ENCODE measurements at regions not wholly inside any gene's neighbourhood (a gene's known extent, or its start where the extent isn't known, plus 50 kb on each side); places are given as distances from the start of the nearest gene placed in this dataset.

- H3K27ac Mint-ChIP-seq (ENCODE audit: unreplicated experiment): no peak overlapping the region
- H3K9me3 Mint-ChIP-seq (ENCODE audit: low read depth, unreplicated experiment): peaks cover 4% of the 10 kb centered on the region
- H3K36me3 Mint-ChIP-seq (ENCODE audit: insufficient read depth, unreplicated experiment): no peaks in the 10 kb centered on the region
- no peaks in the 10 kb centered on the region for H3K4me1 Mint-ChIP-seq (ENCODE audit: low read depth, unreplicated experiment)
- BruUV-seq (replicated peaks): no TSS peak
- H3K27me3 Mint-ChIP-seq (ENCODE audit: unreplicated experiment): no peaks in the 10 kb centered on the region
- no peak overlapping the region for H3K4me3 Mint-ChIP-seq (ENCODE audit: low read depth, unreplicated experiment)
- no peak for TF ChIP-seq CTCF (IDR thresholded peaks at IDR 0.05; ENCODE audit: unreplicated experiment)
- intact Hi-C loops (cut with micrococcal nuclease; ENCODE audit: unreplicated experiment): no loop called here
- CTCF ChIA-PET: no interaction called here
- no peak for DNase-seq
Observed at GRCh38 chr11:38100836-38101462, 1502.9 kb upstream of the RAG2 start.

DNA sequence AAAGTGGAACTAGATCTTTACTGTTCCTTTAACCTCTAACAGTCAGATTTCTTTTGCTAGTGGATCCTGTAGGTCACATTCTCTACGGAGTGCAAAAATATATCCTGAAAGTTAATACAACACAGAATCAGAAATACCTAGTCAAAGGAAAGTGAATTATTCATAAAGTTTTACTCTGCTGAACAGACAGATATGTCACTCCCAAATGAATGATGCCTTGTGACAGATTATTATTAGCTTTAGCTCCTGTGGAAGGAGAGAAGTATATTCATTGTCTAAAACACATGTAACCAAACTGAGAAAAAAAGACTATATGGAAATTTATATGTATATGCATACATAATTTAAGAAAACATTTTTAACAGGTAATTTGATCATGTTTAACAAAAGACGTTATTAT lies 1497.2 kb upstream of the RAG2 start:
- Mint-ChIP-seq H3K4me1 (ENCODE audit: low read depth, unreplicated experiment) (peaks cover 1% of the 10 kb centered on the region), H3K27me3 (ENCODE audit: unreplicated experiment) (no peaks in the 10 kb centered on the region), H3K9me3 (ENCODE audit: low read depth, unreplicated experiment) (peaks cover 5% of the 10 kb centered on the region), H3K4me3 (ENCODE audit: low read depth, unreplicated experiment) (no peak overlapping the region), H3K27ac (ENCODE audit: unreplicated experiment) (no peak overlapping the region), H3K36me3 (ENCODE audit: insufficient read depth, unreplicated experiment) (no peaks in the 10 kb centered on the region)
- CTCF ChIA-PET: no interaction called here
- DNase-seq: no peak
- BruUV-seq (replicated peaks): no TSS peak
- intact Hi-C loops (cut with micrococcal nuclease; ENCODE audit: unreplicated experiment): no loop called here
- no peak for TF ChIP-seq CTCF (IDR thresholded peaks at IDR 0.05; ENCODE audit: unreplicated experiment)

DNA sequence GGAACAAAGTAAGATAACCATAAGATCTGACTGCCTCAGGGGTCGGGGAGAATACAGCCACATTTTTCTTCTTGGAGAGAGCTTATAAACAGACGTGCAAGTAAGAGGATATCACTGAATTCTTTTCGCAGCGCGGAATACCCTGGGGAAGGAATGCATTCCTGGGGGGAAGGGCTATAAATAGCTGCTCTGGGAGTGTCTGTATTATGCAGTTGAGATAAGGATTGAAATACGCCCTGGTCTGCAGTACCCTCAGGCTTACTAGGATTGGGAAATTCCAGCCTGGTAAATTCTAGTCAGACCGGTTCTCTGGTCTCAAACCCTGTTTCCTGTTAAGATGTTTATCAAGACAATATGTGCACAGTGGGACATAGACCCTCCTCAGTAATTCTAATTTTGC lies 1491.7 kb upstream of the RAG2 start:
- intact Hi-C loops (cut with micrococcal nuclease; ENCODE audit: unreplicated experiment): no loop called here

GRCh38 chr11:38060920-38061319 lies 1462.9 kb upstream of the RAG2 start:
- no peak for DNase-seq
- H3K9me3 Mint-ChIP-seq (ENCODE audit: low read depth, unreplicated experiment): peaks cover 4% of the 10 kb centered on the region
- intact Hi-C loops (cut with micrococcal nuclease; ENCODE audit: unreplicated experiment): no loop called here
- no peaks in the 10 kb centered on the region for H3K36me3 Mint-ChIP-seq (ENCODE audit: insufficient read depth, unreplicated experiment)
- H3K27ac Mint-ChIP-seq (ENCODE audit: unreplicated experiment): no peak overlapping the region
- H3K4me1 Mint-ChIP-seq (ENCODE audit: low read depth, unreplicated experiment): peaks cover 4% of the 10 kb centered on the region
- H3K27me3 Mint-ChIP-seq (ENCODE audit: unreplicated experiment): no peaks in the 10 kb centered on the region
- no TSS peak for BruUV-seq (replicated peaks)
- H3K4me3 Mint-ChIP-seq (ENCODE audit: low read depth, unreplicated experiment): no peak overlapping the region
- no peak for TF ChIP-seq CTCF (IDR thresholded peaks at IDR 0.05; ENCODE audit: unreplicated experiment)
- CTCF ChIA-PET: no interaction called here

More for the DNA sequence above, 1491.7 kb upstream of the RAG2 start:
- no TSS peak for BruUV-seq (replicated peaks)
- peaks cover 13% of the 10 kb centered on the region for H3K4me1 Mint-ChIP-seq (ENCODE audit: low read depth, unreplicated experiment)
- CTCF ChIA-PET: interaction anchor here (0.6 kb wide), 1 partner anchor 170 kb away, joined by 3 read pairs; no protein-coding TSS in a partner anchor
- no peak for TF ChIP-seq CTCF (IDR thresholded peaks at IDR 0.05; ENCODE audit: unreplicated experiment)
- H3K4me3 Mint-ChIP-seq (ENCODE audit: low read depth, unreplicated experiment): peak overlapping the region; percentile 7
- peak overlapping the region; percentile 75 for H3K27ac Mint-ChIP-seq (ENCODE audit: unreplicated experiment)
- DNase-seq: peak; percentile 67
- no peaks in the 10 kb centered on the region for H3K36me3 Mint-ChIP-seq (ENCODE audit: insufficient read depth, unreplicated experiment)
- no peaks in the 10 kb centered on the region for H3K27me3 Mint-ChIP-seq (ENCODE audit: unreplicated experiment)
- peaks cover 7% of the 10 kb centered on the region for H3K9me3 Mint-ChIP-seq (ENCODE audit: low read depth, unreplicated experiment)

Measured in Calu3 (cell line).